LNCaP clone FGC (cell line): ENCODE measurements at regions not wholly inside any gene's neighbourhood (a gene's known extent, or its start where the extent isn't known, plus 50 kb on each side); places are given as distances from the start of the nearest gene placed in this dataset.

ENCODE experiments used
- DNase-seq: peaks from one replicate; pipeline ENCODE4 v3.0.0-alpha.2; 2011; ENCODE audit warnings: low read depth
- H3K4me3 ChIP-seq: 2 replicates; pipeline ENCODE4 v1.5.1; 2011; ENCODE audit warnings: mild to moderate bottlenecking, low read depth, low read length, control low read depth
- TF ChIP-seq, protein P1 (sequence below): IDR thresholded peaks from 2 replicates; pipeline ENCODE4 v1.5.1; 2012; ENCODE audit warnings: mild to moderate bottlenecking; ENCODE audit not compliant: control insufficient read depth, insufficient read depth; ENCODE audit errors: extremely low read depth

DNA sequence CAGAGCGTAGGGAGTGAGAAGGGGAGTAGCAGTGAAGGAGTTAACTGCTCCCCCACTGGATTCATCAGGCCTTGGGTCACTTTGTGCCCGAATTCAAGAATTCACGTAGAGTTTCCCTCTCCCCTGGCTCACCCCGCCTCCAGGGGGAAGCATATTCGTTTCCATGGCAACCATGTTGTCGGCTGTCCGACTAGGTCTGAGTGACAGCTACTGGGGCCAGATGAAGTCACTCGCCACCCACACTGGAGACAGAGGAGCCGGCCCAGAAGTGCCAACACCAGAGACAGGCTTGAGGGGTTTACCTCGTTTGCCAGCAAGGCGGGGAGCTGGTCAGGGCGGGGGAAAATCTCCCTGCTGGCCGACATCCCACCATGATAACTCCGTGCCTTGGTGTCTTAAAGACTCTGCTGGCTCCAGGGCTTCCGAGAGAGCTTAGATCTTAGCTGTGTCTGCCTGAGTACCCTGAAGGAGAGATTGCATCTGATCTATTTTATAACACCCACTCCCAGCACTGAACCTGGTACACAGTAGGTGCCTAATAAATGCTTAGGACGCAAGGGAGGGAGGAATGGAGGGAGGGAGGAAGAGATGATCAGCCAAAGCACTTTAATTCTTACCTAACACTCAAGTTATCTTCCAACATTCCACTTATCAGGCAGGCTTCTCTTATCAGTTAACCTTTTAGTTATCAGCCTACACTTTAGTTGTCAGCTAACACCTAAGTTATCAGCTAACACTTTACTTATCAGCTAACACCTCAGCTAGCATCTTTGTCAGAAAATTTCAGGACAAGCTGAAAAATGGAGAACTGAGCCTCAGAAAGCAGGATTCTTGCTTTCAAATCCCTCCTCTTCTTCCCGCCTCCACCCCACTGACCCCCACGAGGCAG lies 57.2 kb upstream of the ZNRF4 start:
- no peak overlapping the region for H3K4me3 ChIP-seq
- TF ChIP-seq, protein P1, sequence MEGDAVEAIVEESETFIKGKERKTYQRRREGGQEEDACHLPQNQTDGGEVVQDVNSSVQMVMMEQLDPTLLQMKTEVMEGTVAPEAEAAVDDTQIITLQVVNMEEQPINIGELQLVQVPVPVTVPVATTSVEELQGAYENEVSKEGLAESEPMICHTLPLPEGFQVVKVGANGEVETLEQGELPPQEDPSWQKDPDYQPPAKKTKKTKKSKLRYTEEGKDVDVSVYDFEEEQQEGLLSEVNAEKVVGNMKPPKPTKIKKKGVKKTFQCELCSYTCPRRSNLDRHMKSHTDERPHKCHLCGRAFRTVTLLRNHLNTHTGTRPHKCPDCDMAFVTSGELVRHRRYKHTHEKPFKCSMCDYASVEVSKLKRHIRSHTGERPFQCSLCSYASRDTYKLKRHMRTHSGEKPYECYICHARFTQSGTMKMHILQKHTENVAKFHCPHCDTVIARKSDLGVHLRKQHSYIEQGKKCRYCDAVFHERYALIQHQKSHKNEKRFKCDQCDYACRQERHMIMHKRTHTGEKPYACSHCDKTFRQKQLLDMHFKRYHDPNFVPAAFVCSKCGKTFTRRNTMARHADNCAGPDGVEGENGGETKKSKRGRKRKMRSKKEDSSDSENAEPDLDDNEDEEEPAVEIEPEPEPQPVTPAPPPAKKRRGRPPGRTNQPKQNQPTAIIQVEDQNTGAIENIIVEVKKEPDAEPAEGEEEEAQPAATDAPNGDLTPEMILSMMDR = no peak
- DNase-seq = no peak

DNA sequence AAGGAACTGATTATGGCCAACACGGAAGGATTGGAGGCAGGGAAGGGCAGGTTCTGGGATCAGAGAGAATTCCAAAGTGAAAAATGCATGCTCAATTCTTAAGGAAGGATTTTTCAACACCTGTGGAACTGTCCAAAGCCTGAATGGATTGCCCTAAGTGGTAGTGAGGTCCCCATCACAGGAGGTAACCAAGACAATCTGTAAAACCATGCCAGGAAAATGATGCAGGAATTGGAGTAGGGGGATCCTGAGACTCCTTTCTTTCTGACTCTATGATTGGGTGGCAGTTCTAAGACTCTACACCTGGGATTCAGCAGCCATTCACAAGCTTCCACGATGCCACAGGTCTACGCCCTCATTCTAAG lies 56.5 kb upstream of the ZNRF4 start:
- DNase-seq = no peak
- TF ChIP-seq, protein P1 = no peak
- H3K4me3 ChIP-seq = no peak overlapping the region

DNA sequence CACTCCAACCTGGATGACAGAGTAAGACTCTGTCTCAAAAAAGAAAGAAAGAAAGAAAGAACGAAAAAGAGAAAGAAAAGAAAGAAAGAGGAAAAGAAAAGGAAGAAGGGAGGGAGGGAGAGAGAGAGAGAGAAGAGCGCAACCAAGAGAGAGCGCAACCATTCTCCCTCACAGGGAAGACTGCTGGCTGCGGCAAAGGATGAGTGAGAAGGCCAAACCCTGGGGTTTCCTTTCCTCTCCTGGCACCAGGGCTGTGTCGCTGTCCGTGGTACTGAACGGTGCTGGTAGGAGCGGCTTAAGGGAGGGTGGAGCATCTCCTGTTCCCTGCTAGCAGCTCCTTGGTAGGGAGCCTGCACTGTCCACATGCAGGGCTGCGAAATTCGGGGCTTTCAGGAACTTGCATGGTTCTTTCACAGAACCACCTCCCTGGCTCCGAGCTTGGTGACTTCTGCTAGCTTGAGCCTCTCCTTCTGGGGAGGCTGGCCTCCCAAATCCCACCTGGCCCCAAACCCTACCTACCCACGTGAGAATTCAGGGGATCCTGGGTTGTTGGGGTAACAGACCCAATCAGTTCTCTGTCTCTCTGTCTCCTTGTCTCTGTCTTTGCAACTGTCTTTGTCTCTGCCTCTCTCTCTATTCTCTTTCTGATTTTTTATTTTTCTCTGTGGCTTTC lies 51.1 kb upstream of the ZNRF4 start:
- TF ChIP-seq, protein P1 = no peak
- no peak overlapping the region for H3K4me3 ChIP-seq
- peak; percentile 40 for DNase-seq
